Stomach (tissue), 4 donors: ENCODE measurements at regions not wholly inside any gene's neighbourhood (a gene's known extent, or its start where the extent isn't known, plus 50 kb on each side); places are given as distances from the start of the nearest gene placed in this dataset.

Experiments
- EP300 ChIP-seq: sonication (generic); formaldehyde crosslinking; IDR thresholded peaks from one replicate; pipeline ENCODE4 v1.6.1; 2017; ENCODE audit warnings: antibody characterized with exemption
- POLR2A ChIP-seq, 4 donors: fragments of 450-650 bp; IDR thresholded peaks; one replicate each; pipeline ENCODE4 v1.6.1; 2016; ENCODE audit warnings: antibody characterized with exemption in 4 of 4, control low read depth in 2 of 4, mild to moderate bottlenecking in 1 of 4, moderate library complexity in 1 of 4
- POLR2AphosphoS5 ChIP-seq, 3 donors: sonication (generic); formaldehyde crosslinking; IDR thresholded peaks; one replicate each; pipeline ENCODE4 v1.6.1; 2016; ENCODE audit warnings: antibody characterized with exemption in 3 of 3
- TF ChIP-seq, protein P1 (sequence below), 7 experiments: fragments of 450-650 bp in 4 of 7; fragments of 200-600 bp in 3 of 7; sonication (generic) in 3 of 7; IDR thresholded peaks; one replicate each; pipeline ENCODE4 v1.5.1; 2016 to 2019; ENCODE audit warnings: antibody characterized with exemption in 7 of 7, control low read depth in 2 of 7, mild to moderate bottlenecking in 1 of 7

- TF ChIP-seq, protein P1, sequence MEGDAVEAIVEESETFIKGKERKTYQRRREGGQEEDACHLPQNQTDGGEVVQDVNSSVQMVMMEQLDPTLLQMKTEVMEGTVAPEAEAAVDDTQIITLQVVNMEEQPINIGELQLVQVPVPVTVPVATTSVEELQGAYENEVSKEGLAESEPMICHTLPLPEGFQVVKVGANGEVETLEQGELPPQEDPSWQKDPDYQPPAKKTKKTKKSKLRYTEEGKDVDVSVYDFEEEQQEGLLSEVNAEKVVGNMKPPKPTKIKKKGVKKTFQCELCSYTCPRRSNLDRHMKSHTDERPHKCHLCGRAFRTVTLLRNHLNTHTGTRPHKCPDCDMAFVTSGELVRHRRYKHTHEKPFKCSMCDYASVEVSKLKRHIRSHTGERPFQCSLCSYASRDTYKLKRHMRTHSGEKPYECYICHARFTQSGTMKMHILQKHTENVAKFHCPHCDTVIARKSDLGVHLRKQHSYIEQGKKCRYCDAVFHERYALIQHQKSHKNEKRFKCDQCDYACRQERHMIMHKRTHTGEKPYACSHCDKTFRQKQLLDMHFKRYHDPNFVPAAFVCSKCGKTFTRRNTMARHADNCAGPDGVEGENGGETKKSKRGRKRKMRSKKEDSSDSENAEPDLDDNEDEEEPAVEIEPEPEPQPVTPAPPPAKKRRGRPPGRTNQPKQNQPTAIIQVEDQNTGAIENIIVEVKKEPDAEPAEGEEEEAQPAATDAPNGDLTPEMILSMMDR (IDR thresholded peaks at IDR 0.05): no peak
- TF ChIP-seq POLR2A (IDR thresholded peaks at IDR 0.05) (no peak), POLR2AphosphoS5 (IDR thresholded peaks at IDR 0.05) (no peak), EP300 (no peak)
Observed at GRCh38 chr19:31943778-31944177, 401.6 kb upstream of the ZNF507 start.
